Peyer's patch (tissue), 4 donors: ENCODE measurements at regions not wholly inside any gene's neighbourhood (a gene's known extent, or its start where the extent isn't known, plus 50 kb on each side); places are given as distances from the start of the nearest gene placed in this dataset.
"Not testable (repeated sequence)": the region's sequence is repeated elsewhere in the genome, so short reads cannot be mapped to it uniquely, and the experiment has no call there.

ENCODE experiments used
- CTCF ChIP-seq, 6 experiments: fragments of 450-650 bp in 4 of 6; fragments of 200-600 bp in 2 of 6; sonication (generic) in 1 of 6; IDR thresholded peaks; one replicate each; pipeline ENCODE4 v1.5.1; 2017 to 2019; ENCODE audit warnings: antibody characterized with exemption in 6 of 6, mild to moderate bottlenecking in 3 of 6, moderate library complexity in 1 of 6
- POLR2A ChIP-seq, 2 donors: fragments of 450-650 bp; IDR thresholded peaks; one replicate each; pipeline ENCODE4 v1.5.1; 2017; ENCODE audit warnings: antibody characterized with exemption in 2 of 2, mild to moderate bottlenecking in 2 of 2, moderate library complexity in 2 of 2

- not testable (repeated sequence) for TF ChIP-seq CTCF, POLR2A (IDR thresholded peaks at IDR 0.05)
Observed at GRCh38 chr6:133790756-133791155, 98.2 kb upstream of the TCF21 start.
